Colon (tissue), 2 donors: ENCODE measurements at regions not wholly inside any gene's neighbourhood (a gene's known extent, or its start where the extent isn't known, plus 50 kb on each side); places are given as distances from the start of the nearest gene placed in this dataset.

Experiments used
- FAIRE-seq: peaks from 2 replicates; lab custom pipeline; 2012; peaks lifted over from hg19 to GRCh38; lab: Jason Lieb, UNC
- donor health status: control.
- donor health status: control.

GRCh38 chr14:101469382-101470247, 91.7 kb upstream of the DIO3 start:
- FAIRE-seq, result no peak

DNA sequence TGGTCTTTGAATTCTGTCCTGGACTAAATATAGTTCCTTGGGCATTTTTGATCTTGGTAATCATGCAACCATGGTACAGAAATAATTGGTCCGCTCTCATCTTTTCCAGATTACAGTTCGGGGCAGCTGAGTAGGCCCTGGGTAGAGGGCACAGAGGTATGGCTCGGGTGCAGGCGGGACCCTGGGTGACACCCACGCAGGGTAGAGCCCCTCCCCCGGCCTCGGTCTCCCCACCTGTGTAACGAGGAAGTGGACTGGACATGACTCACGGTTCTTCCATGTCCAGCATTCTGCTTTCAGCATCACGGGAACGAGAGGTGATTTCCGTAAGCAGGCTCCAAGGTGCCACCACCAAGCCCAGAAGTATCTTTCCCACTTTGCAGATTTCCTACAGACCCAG, 91.0 kb upstream of the DIO3 start:
- no peak for FAIRE-seq

DNA sequence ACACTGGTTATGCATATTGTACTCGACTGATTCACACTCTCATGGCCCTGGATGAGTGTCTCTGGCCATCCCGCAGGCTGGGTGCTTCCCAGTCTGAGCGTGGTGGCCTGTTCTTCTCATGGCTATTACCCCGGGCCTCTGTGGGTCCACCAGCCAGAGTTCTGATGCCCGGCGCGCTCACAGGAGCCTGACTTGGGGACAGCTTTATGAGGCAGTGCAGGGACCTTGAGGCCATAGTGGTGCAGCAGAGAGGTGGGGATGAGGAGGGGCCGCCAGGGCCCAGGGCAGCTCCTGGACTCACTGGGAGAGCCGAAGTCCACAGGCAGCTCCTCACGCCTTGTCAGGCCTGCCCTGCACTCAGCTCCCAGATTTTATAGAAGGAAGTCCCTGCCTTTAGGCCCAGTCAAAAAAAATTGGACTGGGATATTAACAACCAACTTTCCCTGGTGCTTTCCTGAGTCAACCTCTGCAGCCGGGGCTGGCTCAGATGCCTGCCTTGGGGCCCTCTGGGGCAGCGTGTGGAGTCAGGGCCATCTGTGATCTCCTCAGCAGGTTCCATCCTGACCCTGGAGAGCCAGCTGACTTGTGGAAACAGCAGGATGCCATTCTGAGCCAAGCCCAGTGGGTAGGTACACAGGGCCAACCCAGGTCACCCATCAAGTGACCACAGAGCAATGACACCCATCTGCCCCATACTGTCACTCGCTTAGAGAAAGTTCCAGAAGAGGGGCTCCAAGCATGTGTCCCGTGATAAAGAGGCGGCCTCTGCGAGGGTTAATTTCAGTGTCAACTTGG, 89.4 kb upstream of the DIO3 start:
- FAIRE-seq, result no peak

GRCh38 chr14:101472518-101472849, 88.8 kb upstream of the DIO3 start:
- no peak for FAIRE-seq

DNA sequence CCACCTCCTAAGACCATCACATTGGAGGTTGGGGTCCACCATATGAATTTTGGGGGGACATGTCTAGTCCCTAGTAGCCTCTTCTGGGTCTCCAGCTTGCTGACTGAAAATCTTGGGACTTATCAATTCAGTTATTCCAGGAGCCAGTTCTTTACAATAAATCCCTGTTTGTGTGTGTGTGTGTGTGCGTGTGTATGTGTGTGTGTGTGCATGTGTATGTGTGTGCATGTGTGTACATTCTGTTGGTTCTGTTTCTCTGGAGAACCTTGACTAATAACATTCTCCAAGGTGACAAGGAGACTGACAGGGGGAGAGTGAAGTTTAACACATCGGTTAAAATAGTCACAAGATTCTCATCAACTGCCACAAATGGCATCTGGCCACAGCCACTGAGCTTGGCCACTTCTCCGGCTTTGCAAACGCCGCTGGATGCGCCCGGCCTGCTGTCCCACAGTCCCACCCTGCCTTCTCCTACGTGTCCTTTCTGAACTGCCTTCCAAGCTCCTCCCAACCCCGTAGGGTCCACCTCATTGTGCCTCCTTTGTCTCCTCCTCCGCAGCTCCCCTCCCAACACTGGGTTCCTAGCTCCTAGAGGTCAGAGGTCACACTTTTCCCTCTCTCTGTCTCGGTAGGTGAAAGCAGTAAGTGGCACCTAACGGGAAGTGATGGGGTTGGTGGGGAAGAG, 88.1 kb upstream of the DIO3 start:
- FAIRE-seq, result no peak

DNA sequence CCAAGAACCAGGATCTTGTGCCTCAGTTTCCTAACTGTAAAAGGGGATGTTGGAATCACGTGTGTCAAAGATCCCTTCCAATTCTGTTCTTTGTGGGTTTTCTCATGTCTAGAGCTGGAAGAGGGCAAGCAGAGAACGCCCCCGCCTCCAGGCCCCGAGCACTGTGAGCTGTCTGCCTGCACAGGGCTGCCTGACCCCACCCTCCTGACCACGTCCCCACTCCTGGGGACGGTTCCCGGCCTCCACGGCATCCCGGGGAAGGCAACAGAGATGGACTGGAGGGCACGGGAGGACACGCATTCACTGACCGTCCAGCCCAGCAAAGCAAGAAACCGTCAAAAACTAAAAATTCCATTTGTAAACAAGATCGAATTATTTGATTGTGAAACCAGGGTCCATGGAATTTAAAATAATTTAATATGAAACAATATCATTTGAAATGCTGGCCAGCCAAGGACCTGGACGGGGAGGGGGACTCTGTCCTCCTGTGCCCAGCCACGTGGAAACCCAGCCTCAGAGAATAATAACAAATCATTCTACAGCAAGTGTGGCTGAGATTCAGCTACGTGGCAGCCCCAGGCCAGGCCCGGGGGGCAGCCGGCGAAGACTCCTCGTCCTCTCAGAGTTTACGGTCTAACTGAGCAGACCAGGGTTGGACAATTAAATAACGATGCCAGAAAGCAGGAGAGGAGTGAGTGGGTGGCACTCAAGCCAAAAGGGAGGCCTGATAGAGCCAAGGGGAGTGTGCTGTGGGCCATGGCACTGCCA, 87.3 kb upstream of the DIO3 start:
- no peak for FAIRE-seq

DNA sequence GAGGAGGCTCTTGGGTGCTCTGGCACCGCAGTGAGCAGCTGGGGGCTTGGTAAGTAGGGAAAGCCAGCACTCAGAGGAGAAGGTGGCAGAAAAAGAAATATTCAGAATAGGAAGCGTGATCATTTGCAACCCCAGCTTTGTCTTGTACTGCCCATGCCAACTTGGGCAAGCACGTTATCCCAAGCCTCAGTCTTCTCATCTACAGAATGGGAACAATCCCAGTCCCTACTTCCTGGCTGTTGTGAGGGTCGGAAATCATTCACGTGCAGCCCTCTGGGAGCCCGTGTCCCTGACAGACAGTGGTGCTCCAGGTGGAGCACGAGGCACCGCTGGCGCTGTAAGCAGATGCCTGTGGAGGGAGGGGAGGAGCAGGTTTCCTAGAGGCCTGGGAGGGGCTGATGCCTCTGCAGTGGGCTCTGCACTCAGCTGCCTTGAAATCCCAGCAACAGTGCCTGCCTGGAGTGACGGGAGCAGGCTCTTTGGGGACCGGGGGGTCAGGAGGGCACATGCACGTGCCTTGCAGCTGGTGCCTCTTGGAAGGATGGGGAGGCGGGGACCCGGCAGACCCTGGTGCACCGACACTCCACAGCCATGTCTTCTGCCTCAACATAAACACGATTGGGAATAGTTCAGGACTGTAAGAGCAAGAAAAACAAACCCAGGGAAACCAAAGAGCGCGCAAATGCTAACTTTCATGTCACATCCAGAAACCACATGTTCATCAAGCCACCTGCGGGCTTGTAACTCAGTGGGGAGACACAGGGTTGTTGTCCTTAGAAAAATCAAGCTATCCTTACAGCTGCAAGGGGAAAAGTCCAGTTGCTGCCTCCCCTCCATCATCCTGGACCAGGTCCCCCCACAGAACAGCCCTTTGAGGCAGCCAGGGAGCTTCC, 86.5 kb upstream of the DIO3 start:
- no peak for FAIRE-seq

DNA sequence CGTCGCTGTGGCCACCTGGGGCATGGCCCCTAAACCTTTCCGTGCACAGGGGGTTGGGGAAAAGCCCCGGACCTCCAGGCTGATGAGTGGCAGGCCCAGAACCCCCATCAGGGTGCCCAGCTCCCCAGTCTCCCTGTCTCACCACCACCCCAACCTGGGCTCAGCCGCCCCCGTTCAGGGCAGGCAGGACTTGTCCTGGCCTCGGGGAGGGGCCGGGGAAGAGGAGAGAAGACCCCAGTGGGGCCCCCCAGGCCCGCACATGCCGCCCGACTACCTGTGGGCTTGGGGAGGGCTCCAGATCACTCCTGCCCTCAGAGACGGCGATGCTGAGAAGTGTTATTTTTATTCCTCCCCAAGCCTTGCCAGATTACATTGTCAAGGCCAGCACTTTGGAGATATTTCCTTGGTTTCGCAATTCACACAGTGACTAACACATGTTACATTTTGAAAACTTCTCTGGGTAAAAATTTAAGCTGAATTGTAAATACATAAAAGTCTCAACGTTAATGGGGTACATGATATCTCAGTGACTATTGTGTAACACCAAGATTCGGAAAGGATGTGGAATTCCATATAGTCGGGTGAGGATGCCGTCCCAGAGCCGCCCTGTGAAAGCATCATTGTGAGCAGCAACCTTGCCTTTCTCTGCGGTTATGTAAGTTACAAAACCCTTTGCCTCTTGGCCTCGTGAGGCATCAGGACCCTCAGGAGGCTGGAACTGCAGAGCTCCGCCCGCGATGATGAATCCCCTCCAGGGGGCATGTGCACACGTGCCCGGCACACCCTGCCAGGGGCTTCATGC, 85.6 kb upstream of the DIO3 start:
- FAIRE-seq, result no peak

- FAIRE-seq, result no peak
These were observed 84.9 kb upstream of the DIO3 start for GRCh38 chr14:101476258-101476915.

DNA sequence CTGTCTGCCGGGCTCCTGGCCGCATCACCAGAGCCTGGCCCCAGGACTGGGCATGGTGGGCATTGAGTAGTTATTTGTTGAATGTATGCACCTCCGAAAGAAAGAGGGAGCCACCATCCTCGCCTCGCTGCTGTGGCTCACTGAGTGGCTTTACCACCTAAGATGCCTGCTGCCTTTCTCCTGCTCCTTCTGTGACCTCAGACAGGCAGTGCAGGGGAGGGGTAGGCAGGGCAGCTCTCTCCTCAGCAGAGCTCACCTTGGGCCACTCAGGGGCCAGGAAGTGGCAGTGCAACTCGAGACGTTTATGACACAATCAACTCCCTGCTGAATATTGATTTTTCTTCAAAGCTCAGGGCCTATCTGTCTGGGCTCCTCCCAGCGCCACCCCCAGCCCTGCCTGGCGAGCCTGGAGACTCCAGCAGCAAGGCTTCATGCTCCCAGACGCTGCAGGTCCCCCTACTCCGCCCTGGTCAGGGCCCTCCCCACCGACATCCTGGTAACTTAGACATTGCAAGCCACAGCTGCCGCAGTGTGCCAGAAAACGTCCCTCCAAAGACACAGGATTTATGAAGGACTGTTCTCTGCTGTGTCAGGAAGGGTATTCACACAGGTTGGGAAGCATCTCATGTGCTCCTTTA, 84.3 kb upstream of the DIO3 start:
- no peak for FAIRE-seq

- FAIRE-seq, result no peak
These were observed 83.6 kb upstream of the DIO3 start for GRCh38 chr14:101477648-101478047.

- no peak for FAIRE-seq
These were observed 83.2 kb upstream of the DIO3 start for GRCh38 chr14:101478096-101478495.

GRCh38 chr14:101478796-101479410, 82.4 kb upstream of the DIO3 start:
- FAIRE-seq, result no peak

DNA sequence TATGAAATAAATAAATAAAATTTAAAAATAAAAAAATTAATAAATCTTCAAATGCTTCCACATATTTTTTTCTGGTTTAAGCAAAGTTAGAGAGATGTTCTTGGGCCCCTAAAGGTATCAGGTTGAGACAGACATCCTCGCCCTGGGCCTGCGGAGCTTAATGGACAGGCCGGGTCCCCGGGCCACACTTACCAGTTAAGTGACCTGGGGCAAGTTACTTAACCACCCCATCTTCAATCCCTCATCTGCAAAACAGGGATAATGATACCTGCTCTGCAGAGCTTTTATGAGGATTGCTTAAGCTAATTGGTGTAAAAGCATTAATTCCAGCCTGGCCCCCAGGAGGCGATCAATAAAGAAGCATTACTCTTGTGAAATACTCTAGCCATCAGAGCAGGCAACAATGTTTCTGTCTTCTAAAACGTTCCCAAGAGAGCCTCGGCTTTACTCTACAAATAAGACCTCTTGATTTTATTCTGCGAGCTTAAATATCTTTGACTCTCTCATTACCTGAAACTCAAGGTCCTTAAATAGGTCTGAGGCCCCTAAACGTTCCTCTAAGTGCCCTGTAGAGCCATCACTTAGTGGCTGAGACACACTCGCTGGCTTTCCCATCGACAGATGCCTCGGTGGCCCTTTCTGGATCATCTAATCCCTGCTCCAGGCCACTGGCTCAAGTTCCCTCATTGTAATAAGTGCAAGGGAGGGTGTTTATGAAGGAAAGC, 81.1 kb upstream of the DIO3 start:
- FAIRE-seq, result no peak

GRCh38 chr14:101480747-101481530, 80.4 kb upstream of the DIO3 start:
- no peak for FAIRE-seq

GRCh38 chr14:101481557-101481956, 79.7 kb upstream of the DIO3 start:
- no peak for FAIRE-seq

DNA sequence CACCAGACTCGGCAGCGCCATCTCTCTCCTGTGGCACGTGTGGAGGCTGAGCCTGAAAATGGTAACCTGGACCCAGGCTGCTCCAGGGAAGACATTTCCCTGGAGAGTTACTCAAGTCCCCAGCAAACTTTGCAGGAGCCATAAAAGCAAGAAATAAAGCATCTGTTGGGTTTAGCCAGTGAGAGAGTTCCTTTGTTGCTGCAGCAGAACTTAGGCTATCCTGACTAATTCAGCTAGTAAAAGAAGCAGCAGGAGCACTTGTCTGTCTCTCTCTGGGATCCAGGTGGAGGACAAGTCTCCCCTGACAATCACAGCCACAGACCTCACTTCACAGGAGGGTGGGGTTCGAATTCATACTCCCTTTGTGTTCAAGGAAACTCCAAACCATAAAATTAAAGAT, 79.2 kb upstream of the DIO3 start:
- no peak for FAIRE-seq
